ENCODE measurements at regions not wholly inside any gene's neighbourhood (a gene's known extent, or its start where the extent isn't known, plus 50 kb on each side); places are given as distances from the start of the nearest gene placed in this dataset.

DNA sequence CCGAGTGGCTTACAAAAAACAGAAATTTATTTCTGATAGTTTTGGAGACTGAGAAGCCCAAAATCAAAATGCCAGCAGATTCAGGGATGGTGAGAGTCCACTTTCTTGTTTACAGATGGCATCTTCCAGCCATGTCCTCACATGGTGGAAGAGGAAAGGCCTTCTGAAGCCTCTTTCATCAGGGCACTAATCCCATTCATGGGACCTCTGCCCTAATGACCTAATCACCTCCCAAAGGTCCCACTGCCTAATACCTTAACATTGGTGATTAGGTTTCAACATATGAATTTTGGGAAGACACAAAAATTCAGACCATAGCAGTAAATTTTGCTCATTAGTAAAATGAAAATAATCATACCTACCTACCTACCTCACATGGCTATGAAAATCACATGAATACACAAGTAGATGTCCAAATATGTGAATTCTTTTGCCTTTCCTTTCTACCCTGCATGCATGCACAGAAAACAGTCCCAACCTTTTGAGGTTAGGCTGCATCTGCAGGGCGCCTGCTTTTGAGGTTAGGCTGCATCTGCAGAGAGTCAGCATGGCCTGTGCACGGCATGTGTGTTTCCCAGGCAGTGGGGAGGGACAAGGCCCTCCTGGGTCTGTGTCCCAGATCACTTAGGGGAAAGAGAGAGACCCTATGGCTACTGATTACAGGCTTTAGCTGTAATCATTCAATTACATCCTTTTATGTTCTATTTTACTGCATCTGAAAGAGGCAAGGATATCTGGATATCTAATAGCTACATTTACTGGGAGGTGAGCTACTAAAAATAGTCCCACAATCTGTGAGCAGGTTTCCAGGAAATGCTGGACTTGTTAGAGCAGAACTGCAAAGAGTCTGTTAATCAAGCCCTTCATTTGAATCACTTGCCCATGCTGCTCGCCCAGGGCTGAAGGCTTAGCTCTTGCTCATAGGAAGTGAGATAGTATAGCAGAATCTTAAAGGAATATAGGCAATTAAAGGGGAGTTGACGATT lies 497.7 kb upstream of the MARCKS start:
- POLR2A ChIA-PET, result interaction anchor here (0.6 kb wide), 1 partner anchor 25 kb away, joined by 4 read pairs; no protein-coding TSS in a partner anchor

DNA sequence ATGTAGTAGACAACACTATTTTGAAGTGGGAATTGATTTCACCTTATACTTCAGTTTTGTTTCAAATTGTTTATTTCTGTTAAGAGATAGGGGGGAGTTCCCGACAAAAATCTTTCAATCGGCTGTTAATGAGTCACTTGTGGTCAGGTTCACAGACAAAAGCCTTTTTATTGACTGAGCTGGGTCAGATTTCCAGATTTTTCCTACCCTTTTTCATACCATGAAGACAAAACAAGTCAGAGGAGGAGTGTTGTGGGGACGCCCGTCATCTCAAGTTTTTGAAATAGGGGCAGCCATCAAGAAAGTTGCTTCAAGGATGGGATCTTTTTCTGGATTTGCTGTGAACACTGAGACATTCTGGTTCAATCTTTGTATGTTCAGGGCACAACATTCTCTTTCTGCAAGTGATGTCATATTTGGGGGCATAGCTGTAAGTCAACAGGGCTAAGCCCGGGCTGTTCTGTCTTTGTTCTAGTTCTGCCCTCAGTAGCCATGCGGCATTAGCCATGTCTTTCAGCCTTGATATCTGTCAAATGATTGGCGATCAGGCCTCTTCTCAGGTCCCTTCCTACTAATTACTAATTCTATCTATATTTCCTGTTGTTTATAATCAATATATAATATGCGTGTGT lies 496.0 kb upstream of the MARCKS start:
- Histone ChIP-seq H3K9me1 (replicated peaks; ENCODE audit: control insufficient read depth, extremely low read depth, insufficient read depth, low read length) (no peaks in the 10 kb centered on the region), H3K27ac (ENCODE audit: insufficient read depth, low read depth, low read length) (no peak overlapping the region), H3K9me3 (replicated peaks; ENCODE audit: control insufficient read depth, insufficient read depth, low read length) (no peaks in the 10 kb centered on the region), H3K4me1 (ENCODE audit: control insufficient read depth, extremely low read depth, insufficient read depth, low read length) (peaks cover 24% of the 10 kb centered on the region), H3K4me2 (ENCODE audit: insufficient read depth, low read length) (no peak overlapping the region), H3K27me3 (ENCODE audit: control insufficient read depth in 2 of 2, insufficient read depth in 2 of 2, low read length in 2 of 2) (no peaks in the 10 kb centered on the region), H3K9ac (replicated peaks; ENCODE audit: extremely low read depth, insufficient read depth, low read length) (no peak overlapping the region), H3K4me3 (replicated peaks in 1 of 3; ENCODE audit: insufficient read depth in 1 of 3, low read depth in 1 of 3, low read length in 3 of 3) (no peak overlapping the region), H3K36me3 (ENCODE audit: control insufficient read depth in 2 of 2, extremely low read depth in 1 of 2, insufficient read depth in 2 of 2, low read length in 2 of 2) (no peaks in the 10 kb centered on the region), H4K20me1 (replicated peaks; ENCODE audit: control insufficient read depth, extremely low read depth, insufficient read depth, low read length) (no peaks in the 10 kb centered on the region), H2AFZ (ENCODE audit: low read depth, low read length) (peak overlapping the region; percentile 79), H3K79me2 (ENCODE audit: control insufficient read depth, insufficient read depth, low read length) (no peaks in the 10 kb centered on the region)
- intact Hi-C loops (cut with micrococcal nuclease), result no loop called here
- ChIA-PET POLR2A (no interaction called here), CTCF (interaction anchor here (0.6 kb wide), 2 partner anchors 14 to 585 kb away, joined by 3 read pairs; no protein-coding TSS in a partner anchor)
- no TSS peak for BruUV-seq (replicated peaks)
- dilution Hi-C loops (cut with MboI; ENCODE audit: extremely low pct_ligation_motif_present, low sequenced_read_pairs), result no loop called here
- peak; percentile 48 for DNase-seq (ENCODE audit: low read depth, low spot score)
- FAIRE-seq, result peak; percentile 24
- no peak for TF ChIP-seq JUN (IDR thresholded peaks at IDR 0.05; ENCODE audit: borderline replicate concordance, insufficient read depth, insufficient read length, low read depth)
- peak; percentile 32 for TF ChIP-seq FOS (IDR thresholded peaks at IDR 0.05; ENCODE audit: borderline replicate concordance, insufficient read depth, low read length)

More for the DNA sequence above, 497.7 kb upstream of the MARCKS start:
- Histone ChIP-seq H3K4me1 (ENCODE audit: control insufficient read depth, extremely low read depth, insufficient read depth, low read length) (peaks cover 24% of the 10 kb centered on the region), H3K4me2 (ENCODE audit: insufficient read depth, low read length) (no peak overlapping the region), H3K9me3 (replicated peaks; ENCODE audit: control insufficient read depth, insufficient read depth, low read length) (no peaks in the 10 kb centered on the region), H3K27me3 (ENCODE audit: control insufficient read depth in 2 of 2, insufficient read depth in 2 of 2, low read length in 2 of 2) (no peaks in the 10 kb centered on the region), H3K79me2 (ENCODE audit: control insufficient read depth, insufficient read depth, low read length) (no peaks in the 10 kb centered on the region), H3K36me3 (ENCODE audit: control insufficient read depth in 2 of 2, extremely low read depth in 1 of 2, insufficient read depth in 2 of 2, low read length in 2 of 2) (no peaks in the 10 kb centered on the region), H3K9ac (replicated peaks; ENCODE audit: extremely low read depth, insufficient read depth, low read length) (no peak overlapping the region), H2AFZ (ENCODE audit: low read depth, low read length) (peak overlapping the region; percentile 48), H4K20me1 (replicated peaks; ENCODE audit: control insufficient read depth, extremely low read depth, insufficient read depth, low read length) (no peaks in the 10 kb centered on the region), H3K4me3 (replicated peaks in 1 of 3; ENCODE audit: insufficient read depth in 1 of 3, low read depth in 1 of 3, low read length in 3 of 3) (no peak overlapping the region), H3K9me1 (replicated peaks; ENCODE audit: control insufficient read depth, extremely low read depth, insufficient read depth, low read length) (no peaks in the 10 kb centered on the region), H3K27ac (ENCODE audit: insufficient read depth, low read depth, low read length) (no peak overlapping the region)
- FAIRE-seq (peak; percentile 60), DNase-seq (ENCODE audit: low read depth, low spot score) (peak; percentile 63)
- intact Hi-C loops (cut with micrococcal nuclease) (no loop called here), dilution Hi-C loops (cut with MboI; ENCODE audit: extremely low pct_ligation_motif_present, low sequenced_read_pairs) (no loop called here)
- CTCF ChIA-PET, result interaction anchor here (1.0 to 1.4 kb wide), 5 partner anchors 12 to 500 kb away, joined by 3 to 9 read pairs (median 6); no protein-coding TSS in a partner anchor
- TF ChIP-seq GATA2 (IDR thresholded peaks at IDR 0.05; ENCODE audit: insufficient read depth, insufficient read length, low read depth, low read length), result peak; percentile 36
- TF ChIP-seq JUN (IDR thresholded peaks at IDR 0.05; ENCODE audit: borderline replicate concordance, insufficient read depth, insufficient read length, low read depth), result no peak
- TF ChIP-seq, protein P1, sequence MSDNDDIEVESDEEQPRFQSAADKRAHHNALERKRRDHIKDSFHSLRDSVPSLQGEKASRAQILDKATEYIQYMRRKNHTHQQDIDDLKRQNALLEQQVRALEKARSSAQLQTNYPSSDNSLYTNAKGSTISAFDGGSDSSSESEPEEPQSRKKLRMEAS (IDR thresholded peaks at IDR 0.05; ENCODE audit: insufficient read depth, insufficient read length), result no peak
- TF ChIP-seq FOS (IDR thresholded peaks at IDR 0.05; ENCODE audit: borderline replicate concordance, insufficient read depth, low read length), result no peak
- no peak for TF ChIP-seq MYC (IDR thresholded peaks at IDR 0.05; ENCODE audit: low read depth, low read length)
- no peak for TF ChIP-seq POLR2AphosphoS5 (IDR thresholded peaks at IDR 0.05; ENCODE audit: insufficient read depth, low read depth, low read length)
- no TSS peak for BruUV-seq (replicated peaks)

Measured in endothelial cell of umbilical vein (primary cell).